SH-SY5Y (cell line): ENCODE measurements at regions not wholly inside any gene's neighbourhood (a gene's known extent, or its start where the extent isn't known, plus 50 kb on each side); places are given as distances from the start of the nearest gene placed in this dataset.

ENCODE experiments used
- GATA2 ChIP-seq: IDR thresholded peaks from 2 replicates; pipeline ENCODE4 v1.6.1; 2011; ENCODE audit warnings: mild to moderate bottlenecking, low read depth, low read length
- GATA3 ChIP-seq: IDR thresholded peaks from 2 replicates; pipeline ENCODE4 v1.6.1; 2011; ENCODE audit warnings: low read depth, mild to moderate bottlenecking, low read length, moderate library complexity

DNA sequence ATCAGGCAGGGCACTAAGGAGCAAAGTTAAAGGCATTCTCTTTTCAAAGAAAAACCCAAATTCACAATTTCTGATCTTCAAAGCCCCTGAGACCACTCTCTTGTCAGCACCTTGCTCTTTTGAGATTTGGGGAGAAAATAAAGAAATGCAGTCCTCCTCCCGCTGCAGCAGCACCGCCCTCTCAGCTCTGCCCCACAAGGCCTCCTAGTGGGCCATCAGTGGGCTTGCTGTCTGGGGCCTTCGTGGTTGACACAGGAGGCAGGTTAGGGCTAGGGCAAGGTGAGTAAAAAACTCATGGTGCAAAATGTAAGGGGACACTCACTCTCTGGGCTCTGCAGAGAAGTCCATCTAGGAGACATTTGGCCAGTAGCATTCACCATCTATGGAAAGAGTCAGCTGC, 67.4 kb upstream of the CTTNBP2NL start:
- TF ChIP-seq GATA3 (no peak), GATA2 (no peak)
